ENCODE measurements at regions not wholly inside any gene's neighbourhood (a gene's known extent, or its start where the extent isn't known, plus 50 kb on each side); places are given as distances from the start of the nearest gene placed in this dataset.

DNA sequence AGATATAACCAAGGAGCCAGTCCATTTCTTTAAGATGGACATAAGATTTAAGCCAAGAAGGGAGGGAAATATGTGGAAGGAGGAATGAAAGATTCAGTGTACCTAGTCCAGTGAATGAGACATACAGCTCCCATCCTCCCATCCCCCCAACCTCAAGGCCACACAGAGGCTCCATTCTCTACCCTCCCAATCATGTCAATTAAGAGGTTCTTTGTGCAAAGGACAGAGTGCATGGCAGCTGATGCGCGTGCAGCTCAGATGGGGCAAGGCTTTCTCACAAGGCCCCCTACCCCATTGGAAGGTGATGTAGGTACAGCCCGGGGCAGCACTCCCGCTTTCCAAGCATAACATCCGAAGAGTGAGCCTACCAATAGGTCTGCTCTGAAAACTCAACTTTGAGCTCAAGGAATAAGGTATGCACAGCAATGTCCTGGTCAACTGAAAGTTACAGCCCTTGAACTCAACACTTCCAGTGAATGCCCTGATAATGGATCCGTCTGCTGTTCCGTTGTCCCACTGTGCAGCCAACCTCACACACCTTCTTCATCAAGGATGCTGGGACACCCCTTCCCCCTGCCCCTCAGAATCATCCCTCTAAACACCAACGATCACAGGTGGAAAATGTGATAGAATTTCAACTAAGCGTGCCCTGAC is 458.1 kb downstream of the SOX9 start:
- DNase-seq (ENCODE audit: low read depth): no peak

DNA sequence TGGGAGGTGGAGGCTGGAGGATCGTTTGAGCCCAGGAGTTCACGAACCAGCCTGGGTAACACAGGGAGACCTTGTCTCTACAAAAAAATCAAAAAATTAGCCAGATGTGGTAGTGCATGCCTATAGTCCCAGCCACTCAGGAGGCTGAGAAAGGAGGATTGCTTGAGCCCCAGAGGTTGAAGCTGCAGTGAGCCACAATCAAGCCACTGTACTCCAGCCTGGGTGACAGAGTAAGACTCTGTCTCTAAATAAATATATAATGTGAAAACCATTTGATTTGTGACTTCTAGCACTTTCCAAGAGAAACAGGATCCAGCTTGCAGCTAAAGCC is 459.1 kb downstream of the SOX9 start:
- no peak for DNase-seq (ENCODE audit: low read depth)

DNA sequence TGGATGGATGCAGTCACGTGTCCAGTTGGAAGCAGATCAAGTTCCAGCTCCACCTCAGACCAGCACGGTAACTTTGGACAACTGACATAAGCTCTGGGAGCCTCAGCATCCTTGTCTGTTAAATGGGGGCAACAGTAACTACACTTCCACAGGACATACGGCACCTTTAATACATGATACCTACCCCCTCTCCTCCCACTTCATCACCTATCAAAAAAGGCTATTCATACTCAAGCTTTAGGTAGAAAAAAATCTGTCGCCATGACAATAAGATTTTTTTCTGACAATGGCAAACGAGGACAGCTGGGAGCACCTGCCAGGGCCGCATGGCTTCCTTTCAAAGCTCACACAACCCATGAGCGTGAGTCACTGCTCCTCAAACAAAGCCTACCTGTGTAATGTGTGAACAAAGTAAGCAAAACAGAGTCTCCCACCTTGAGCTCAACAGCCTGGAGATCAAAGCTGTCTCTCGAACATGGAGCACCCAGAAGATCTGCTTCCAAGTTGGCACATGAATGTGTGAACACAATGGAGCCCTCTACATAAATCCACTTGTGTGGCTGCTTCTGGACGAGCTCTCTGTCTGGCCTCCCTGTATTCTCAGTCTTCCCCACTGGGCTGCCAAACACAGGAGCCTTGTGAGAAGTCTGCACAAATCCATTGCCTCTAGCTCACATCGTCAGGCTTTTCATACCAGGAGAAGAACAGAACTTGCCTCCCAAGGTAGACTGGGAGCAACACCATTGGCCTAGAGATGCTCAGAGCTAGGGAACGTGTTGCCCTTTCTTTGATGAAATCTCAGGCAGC is 459.7 kb downstream of the SOX9 start:
- no peak for DNase-seq (ENCODE audit: low read depth)

DNA sequence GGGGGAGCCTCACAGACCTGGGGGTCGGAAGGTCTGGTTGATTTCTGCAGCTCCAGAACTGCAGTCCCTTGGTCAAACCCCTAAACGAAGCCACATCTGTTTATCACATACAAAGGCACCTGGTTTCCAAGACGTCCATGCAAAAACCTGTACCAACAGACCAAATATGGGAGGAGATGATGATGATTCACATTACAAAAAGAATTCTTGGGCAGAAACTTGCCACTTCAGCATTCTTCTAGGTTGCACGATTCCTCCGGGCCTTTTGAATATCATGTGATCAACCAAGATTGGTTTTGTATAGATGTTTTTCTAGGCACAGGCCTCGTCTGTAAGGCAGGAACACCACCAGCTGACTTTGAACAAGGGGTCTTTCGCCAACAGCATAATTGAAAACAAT is 466.3 kb downstream of the SOX9 start:
- DNase-seq (ENCODE audit: low read depth): no peak

DNA sequence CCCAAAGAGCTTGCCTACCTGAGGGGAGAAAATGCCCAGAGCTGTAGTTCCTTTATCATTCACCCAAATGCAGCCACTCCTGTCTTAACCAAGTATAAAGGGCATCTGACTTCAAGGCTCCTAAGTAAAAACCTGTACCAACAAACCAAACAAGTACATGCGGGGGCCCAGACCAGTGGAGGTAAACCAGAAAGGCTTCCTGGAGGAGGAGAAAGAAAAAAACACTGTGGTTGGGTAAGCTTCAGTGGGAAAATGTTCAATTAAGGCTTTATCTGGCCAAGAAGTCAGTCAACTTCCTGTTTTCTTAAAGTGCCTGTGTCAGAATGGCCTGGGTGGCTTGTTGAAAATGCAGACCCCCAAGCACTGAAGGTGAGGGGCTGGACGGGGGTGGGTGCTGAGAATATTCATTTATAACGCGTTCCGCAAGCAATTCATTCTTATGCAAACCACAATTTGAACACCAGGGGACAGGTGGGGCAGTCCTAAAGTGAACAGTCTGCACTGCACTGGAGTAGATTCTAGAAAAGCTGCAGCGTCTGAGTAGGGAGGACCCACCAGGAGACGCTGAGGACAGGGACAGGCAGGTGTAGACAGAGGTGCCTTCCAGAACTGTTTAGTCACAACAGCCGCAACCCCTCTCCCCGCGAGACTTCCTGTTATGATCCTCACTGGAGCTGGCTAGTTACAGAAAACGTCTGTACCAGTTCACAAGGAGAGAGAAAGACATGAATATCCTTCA is 467.1 kb downstream of the SOX9 start:
- DNase-seq (ENCODE audit: low read depth): no peak

DNA sequence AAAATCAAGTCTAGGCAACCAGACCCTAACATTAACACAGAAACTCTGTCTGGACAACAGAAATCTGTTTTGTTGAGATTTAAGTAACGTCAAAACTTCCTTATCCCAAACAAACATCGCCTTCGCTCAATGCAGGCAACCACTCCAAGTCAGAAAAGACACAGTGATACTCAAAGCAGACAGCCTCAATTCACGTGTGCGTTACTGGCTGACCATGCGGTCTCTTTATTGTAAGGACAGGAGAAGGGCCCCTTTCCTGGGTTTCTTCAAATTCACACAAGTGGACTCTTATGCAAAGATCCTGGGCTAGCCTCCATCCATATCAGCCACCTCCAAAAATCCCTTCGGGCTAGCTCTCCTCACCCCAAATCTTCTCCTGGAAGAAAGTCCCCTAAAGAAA is 467.7 kb downstream of the SOX9 start:
- DNase-seq (ENCODE audit: low read depth): no peak

DNA sequence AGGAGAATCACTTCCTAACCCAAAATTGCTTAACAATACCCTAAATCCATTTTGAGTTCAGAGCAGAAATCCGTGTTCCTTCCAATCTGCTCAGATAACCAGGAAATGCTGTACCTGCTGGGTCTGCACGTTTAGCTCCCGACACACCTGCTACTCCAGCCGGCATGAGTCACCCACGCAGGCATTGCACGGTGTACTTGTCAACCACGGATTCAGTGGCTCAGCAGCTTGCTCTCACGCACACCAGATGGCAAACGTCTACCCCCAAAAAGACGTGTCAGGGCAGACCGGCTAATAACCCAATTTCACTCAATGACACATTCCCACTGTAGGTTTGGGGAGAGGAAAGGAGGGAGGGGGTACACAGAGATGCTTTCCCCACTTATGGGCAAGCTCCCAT is 468.1 kb downstream of the SOX9 start:
- DNase-seq (ENCODE audit: low read depth): no peak

DNA sequence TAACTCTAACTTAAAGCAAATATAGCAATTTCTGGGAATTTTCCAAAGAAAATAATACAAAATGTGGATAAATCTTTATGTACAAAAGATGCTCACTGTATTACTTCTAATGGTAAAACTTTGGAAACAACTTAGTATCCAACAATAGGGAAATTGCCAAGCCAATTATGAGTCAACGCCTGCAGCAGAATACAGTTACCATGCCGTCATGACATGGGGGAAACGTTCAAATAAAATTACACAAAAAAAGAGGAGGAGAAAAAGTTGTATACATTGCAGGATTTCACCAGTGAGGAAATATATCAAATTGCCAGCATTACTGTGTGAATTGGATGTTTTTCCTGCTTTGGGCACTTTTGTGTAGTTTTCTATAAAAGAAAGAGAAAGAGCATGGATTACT is 469.6 kb downstream of the SOX9 start:
- no peak for DNase-seq (ENCODE audit: low read depth)

DNA sequence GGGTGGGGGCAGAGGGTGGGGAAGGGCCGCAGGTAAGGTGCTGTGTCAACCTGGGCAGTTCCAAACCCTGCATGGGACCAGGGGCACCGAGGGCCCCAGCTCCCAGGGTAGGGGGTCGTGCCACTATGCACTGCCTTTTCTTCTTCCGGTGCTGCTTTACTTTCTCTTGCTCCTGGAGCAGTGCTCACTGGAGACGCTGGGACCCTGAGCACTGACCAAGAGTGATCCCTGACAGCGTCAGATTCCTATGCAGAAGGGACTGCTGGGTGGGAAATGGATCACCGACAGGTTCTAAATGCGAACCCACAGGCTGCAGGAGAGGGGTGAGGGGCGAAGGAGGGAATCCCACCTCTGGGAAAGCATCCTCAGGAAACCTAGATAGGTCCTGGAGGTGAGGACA is 470.1 kb downstream of the SOX9 start:
- DNase-seq (ENCODE audit: low read depth): no peak

DNA sequence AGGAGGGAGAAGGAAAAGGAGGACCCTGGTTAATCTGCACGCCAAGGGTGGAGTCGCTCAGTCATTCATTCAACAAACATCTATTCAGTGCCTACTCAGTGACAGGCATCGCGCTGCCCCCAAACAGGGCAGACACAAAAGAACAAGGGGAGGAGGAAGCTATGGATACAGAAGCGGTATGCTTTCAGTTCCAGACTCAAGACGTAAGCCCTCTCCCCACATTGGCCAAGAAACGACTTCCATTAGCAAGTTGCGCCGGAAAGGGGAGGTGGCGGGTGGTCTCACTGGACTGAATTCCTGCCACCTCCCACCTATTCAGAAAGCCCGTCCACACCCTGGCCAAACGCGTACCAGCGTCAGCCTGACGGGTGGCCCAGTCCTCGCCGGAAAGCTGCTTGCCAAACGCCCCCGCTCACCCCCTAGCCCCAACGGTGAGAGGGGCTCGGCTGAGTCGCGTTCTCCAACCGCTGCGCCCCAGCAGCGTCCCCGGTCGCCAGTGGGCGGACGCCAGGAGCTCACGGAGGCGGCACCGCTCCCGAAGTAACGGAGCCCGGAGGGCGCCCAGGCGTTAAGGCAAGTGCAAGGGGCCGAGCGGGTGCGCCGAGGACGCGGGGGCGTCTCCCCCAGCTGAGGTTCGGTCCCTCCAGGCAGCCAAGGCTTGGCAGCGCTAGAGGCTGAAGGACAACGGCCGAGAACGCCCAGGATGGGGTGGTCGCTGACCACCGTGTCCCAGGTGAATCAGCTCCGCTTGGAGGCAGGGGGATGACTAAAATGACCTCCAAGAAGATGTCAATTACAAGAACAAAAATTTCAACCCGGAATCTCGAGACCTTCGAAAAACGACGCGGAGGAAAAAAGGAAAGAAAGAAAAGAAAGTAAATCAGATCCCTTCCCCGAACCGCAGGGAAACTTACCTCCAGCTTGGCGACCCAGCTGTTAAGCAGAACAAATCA is 470.7 kb downstream of the SOX9 start:
- DNase-seq (ENCODE audit: low read depth): no peak

DNA sequence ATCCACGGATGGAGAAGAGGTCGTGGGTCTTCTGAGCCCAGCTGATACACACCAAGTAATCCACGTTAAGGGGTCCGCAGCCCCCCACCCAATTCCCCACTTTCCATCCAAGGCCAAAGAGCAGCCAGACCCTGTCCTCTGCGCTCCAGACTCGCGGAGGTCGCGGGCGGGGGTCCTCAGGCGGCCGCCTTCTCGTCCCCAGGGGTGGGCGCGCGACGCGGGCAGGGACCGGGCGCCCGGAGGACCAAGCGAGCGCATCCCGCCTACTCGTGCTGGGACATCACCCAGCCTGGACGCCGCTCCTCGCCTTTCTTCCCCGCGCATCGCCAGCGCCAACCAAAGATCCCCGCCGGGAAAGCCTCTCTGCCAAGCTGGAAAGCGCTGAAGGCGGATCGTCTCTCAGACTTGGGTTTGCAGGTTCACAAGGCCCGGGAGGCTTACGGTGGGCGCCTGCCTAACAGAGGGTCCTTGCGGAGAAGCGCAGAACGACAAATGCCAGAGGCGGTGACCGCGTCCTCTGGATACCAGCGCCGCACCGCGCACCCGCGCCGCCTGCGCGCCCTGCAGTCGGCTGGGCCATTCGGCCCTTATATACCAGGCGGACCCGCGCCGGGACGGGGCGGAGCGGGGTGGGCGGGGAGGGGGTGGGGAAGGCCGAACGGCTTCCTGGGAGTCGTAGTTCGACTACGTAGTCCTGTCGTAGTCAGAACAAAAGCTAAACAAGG is 471.6 kb downstream of the SOX9 start:
- DNase-seq (ENCODE audit: low read depth): no peak

DNA sequence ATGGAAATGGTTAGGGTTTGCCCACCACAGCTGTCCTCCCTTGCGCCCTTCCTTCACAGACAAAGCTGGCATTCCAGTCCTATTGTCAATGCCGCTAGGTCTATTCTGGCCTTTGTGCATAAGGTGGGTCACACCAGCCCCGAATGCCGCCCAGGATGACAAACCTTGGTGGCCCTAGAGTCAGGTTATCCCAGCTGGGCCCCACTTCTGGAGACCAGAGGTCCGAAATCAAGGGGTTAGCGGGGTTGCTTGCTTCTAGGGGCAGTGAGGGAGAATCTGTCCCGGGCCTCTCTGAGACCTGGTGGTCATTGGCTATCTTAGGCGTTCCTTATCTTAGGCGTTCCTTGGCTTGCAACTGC is 472.1 kb downstream of the SOX9 start:
- no peak for DNase-seq (ENCODE audit: low read depth)

DNA sequence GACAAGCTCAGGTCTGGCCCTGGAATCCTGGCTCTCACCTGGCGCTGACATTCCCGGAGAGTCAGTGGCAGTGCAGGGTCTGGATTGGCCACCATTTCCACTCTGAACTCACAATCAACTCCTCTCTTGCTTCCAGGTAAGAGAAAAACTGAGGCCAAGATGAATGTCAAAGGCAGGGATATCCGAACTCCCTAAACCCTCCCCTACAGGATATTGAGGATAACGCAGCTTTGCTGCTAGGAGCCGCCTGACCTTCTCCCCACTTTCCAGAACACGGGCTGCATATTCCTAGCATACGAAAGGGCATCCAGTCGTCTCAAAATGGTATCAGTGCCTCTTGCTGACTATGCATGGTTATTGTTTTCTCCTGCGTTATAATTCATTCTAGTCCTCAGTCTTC is 473.4 kb downstream of the SOX9 start:
- DNase-seq (ENCODE audit: low read depth): no peak

Data from activated gamma-delta T cell treated with anti-CD3 and anti-CD28 coated beads, Interleukin-2, amount 50 U/mL, for 16 hours (primary cell).